Muscle layer of colon (tissue), 2 donors: ENCODE measurements at regions not wholly inside any gene's neighbourhood (a gene's known extent, or its start where the extent isn't known, plus 50 kb on each side); places are given as distances from the start of the nearest gene placed in this dataset.

Source experiments
- H3K27ac ChIP-seq: one replicate; pipeline ENCODE4 v1.7.0; 2013; ENCODE audit warnings: low read depth, mild to moderate bottlenecking, low read length, moderate library complexity
- H3K27me3 ChIP-seq, 2 donors: one replicate each; pipeline ENCODE4 v1.7.0; 2013; ENCODE audit warnings: low read length in 2 of 2, mild to moderate bottlenecking in 2 of 2; ENCODE audit not compliant: insufficient read depth in 2 of 2, control insufficient read depth in 1 of 2
- H3K36me3 ChIP-seq: one replicate; pipeline ENCODE4 v1.7.0; 2013; ENCODE audit warnings: mild to moderate bottlenecking, low read length; ENCODE audit not compliant: insufficient read depth
- H3K4me1 ChIP-seq: one replicate; pipeline ENCODE4 v1.7.0; 2013; ENCODE audit warnings: mild to moderate bottlenecking, low read length; ENCODE audit not compliant: insufficient read depth
- H3K4me3 ChIP-seq, 2 donors: one replicate each; pipeline ENCODE4 v1.7.0; 2013; ENCODE audit warnings: low read length in 2 of 2, low read depth in 1 of 2, mild to moderate bottlenecking in 1 of 2, moderate library complexity in 1 of 2
- H3K9ac ChIP-seq: one replicate; pipeline ENCODE4 v1.7.0; 2013; ENCODE audit warnings: low read length
- H3K9me3 ChIP-seq: one replicate; pipeline ENCODE4 v1.7.0; 2013; ENCODE audit warnings: mild to moderate bottlenecking, low read length
- donor health status: abdominal sarcoma.
- donor health status: Adenocarcinoma of cecum.

- Histone ChIP-seq H3K9ac (no peak overlapping the region), H3K36me3 (no peaks in the 10 kb centered on the region), H3K27ac (no peak overlapping the region), H3K4me3 (no peak overlapping the region), H3K27me3 (no peaks in the 10 kb centered on the region), H3K9me3 (no peaks in the 10 kb centered on the region), H3K4me1 (no peaks in the 10 kb centered on the region)
Observed at GRCh38 chr17:71934520-71934919, 186.3 kb upstream of the SOX9 start.

- Histone ChIP-seq H3K4me3 (no peak overlapping the region), H3K4me1 (no peaks in the 10 kb centered on the region), H3K36me3 (no peaks in the 10 kb centered on the region), H3K27ac (no peak overlapping the region), H3K9ac (no peak overlapping the region), H3K9me3 (no peaks in the 10 kb centered on the region), H3K27me3 (no peaks in the 10 kb centered on the region)
Observed at GRCh38 chr17:71935341-71935740, 185.5 kb upstream of the SOX9 start.

GRCh38 chr17:71936977-71937376 lies 183.8 kb upstream of the SOX9 start:
- Histone ChIP-seq H3K36me3 (no peaks in the 10 kb centered on the region), H3K4me1 (no peaks in the 10 kb centered on the region), H3K27ac (no peak overlapping the region), H3K9me3 (no peaks in the 10 kb centered on the region), H3K27me3 (no peaks in the 10 kb centered on the region), H3K9ac (no peak overlapping the region), H3K4me3 (no peak overlapping the region)

GRCh38 chr17:71937914-71938313 lies 182.9 kb upstream of the SOX9 start:
- no peak overlapping the region for H3K9ac ChIP-seq
- no peak overlapping the region for H3K4me3 ChIP-seq
- no peak overlapping the region for H3K27ac ChIP-seq

GRCh38 chr17:71938340-71939010 lies 182.3 kb upstream of the SOX9 start:
- Histone ChIP-seq H3K9ac (no peak overlapping the region), H3K27ac (no peak overlapping the region), H3K4me3 (no peak overlapping the region), H3K27me3 (no peaks in the 10 kb centered on the region), H3K9me3 (no peaks in the 10 kb centered on the region), H3K36me3 (no peaks in the 10 kb centered on the region), H3K4me1 (no peaks in the 10 kb centered on the region)

More at GRCh38 chr17:71937914-71938313, 182.9 kb upstream of the SOX9 start:
- no peaks in the 10 kb centered on the region for H3K36me3 ChIP-seq
- H3K27me3 ChIP-seq = no peaks in the 10 kb centered on the region
- no peaks in the 10 kb centered on the region for H3K9me3 ChIP-seq
- no peaks in the 10 kb centered on the region for H3K4me1 ChIP-seq

GRCh38 chr17:71941920-71942319 lies 178.9 kb upstream of the SOX9 start:
- H3K27ac ChIP-seq = no peak overlapping the region
- H3K9me3 ChIP-seq = no peaks in the 10 kb centered on the region
- no peak overlapping the region for H3K4me3 ChIP-seq
- no peak overlapping the region for H3K9ac ChIP-seq
- no peaks in the 10 kb centered on the region for H3K4me1 ChIP-seq
- H3K36me3 ChIP-seq = no peaks in the 10 kb centered on the region
- H3K27me3 ChIP-seq = no peaks in the 10 kb centered on the region

GRCh38 chr17:71942626-71943025 lies 178.2 kb upstream of the SOX9 start:
- Histone ChIP-seq H3K4me1 (no peaks in the 10 kb centered on the region), H3K9ac (no peak overlapping the region), H3K9me3 (no peaks in the 10 kb centered on the region), H3K4me3 (no peak overlapping the region), H3K27ac (no peak overlapping the region), H3K27me3 (no peaks in the 10 kb centered on the region), H3K36me3 (no peaks in the 10 kb centered on the region)

- Histone ChIP-seq H3K27ac (no peak overlapping the region), H3K4me3 (no peak overlapping the region), H3K4me1 (no peaks in the 10 kb centered on the region), H3K9me3 (no peaks in the 10 kb centered on the region), H3K9ac (no peak overlapping the region), H3K36me3 (no peaks in the 10 kb centered on the region), H3K27me3 (no peaks in the 10 kb centered on the region)
Observed at GRCh38 chr17:71948703-71949422, 172.0 kb upstream of the SOX9 start.

GRCh38 chr17:71959154-71959553 lies 161.7 kb upstream of the SOX9 start:
- Histone ChIP-seq H3K4me1 (no peaks in the 10 kb centered on the region), H3K4me3 (no peak overlapping the region), H3K36me3 (no peaks in the 10 kb centered on the region), H3K9ac (no peak overlapping the region), H3K27me3 (no peaks in the 10 kb centered on the region), H3K27ac (no peak overlapping the region), H3K9me3 (no peaks in the 10 kb centered on the region)

- no peaks in the 10 kb centered on the region for H3K27me3 ChIP-seq
- no peaks in the 10 kb centered on the region for H3K9me3 ChIP-seq
- H3K4me3 ChIP-seq = no peak overlapping the region
- no peaks in the 10 kb centered on the region for H3K36me3 ChIP-seq
- H3K4me1 ChIP-seq = no peaks in the 10 kb centered on the region
- no peak overlapping the region for H3K27ac ChIP-seq
- H3K9ac ChIP-seq = no peak overlapping the region
Observed at GRCh38 chr17:71963351-71963750, 157.5 kb upstream of the SOX9 start.

- H3K4me3 ChIP-seq = no peak overlapping the region
- H3K27me3 ChIP-seq = no peaks in the 10 kb centered on the region
- H3K27ac ChIP-seq = no peak overlapping the region
- no peaks in the 10 kb centered on the region for H3K9me3 ChIP-seq
- no peak overlapping the region for H3K9ac ChIP-seq
- H3K4me1 ChIP-seq = no peaks in the 10 kb centered on the region
- H3K36me3 ChIP-seq = no peaks in the 10 kb centered on the region
Observed at GRCh38 chr17:71963791-71964190, 157.0 kb upstream of the SOX9 start.

GRCh38 chr17:71964559-71964958 lies 156.3 kb upstream of the SOX9 start:
- Histone ChIP-seq H3K9me3 (no peaks in the 10 kb centered on the region), H3K27ac (no peak overlapping the region), H3K4me3 (no peak overlapping the region), H3K9ac (no peak overlapping the region), H3K4me1 (no peaks in the 10 kb centered on the region), H3K36me3 (no peaks in the 10 kb centered on the region), H3K27me3 (no peaks in the 10 kb centered on the region)
